ENCODE measurements at regions not wholly inside any gene's neighbourhood (a gene's known extent, or its start where the extent isn't known, plus 50 kb on each side); places are given as distances from the start of the nearest gene placed in this dataset.
"Not testable (repeated sequence)": the region's sequence is repeated elsewhere in the genome, so short reads cannot be mapped to it uniquely, and the experiment has no call there.

- Histone ChIP-seq H3K4me3 (ENCODE audit: low read length) (no peak overlapping the region), H3K27me3 (ENCODE audit: control insufficient read depth, insufficient read depth, low read length) (no peaks in the 10 kb centered on the region), H3K4me1 (ENCODE audit: control insufficient read depth, insufficient read depth, low read length) (no peaks in the 10 kb centered on the region), H3K36me3 (ENCODE audit: control insufficient read depth, insufficient read depth, low read length) (no peaks in the 10 kb centered on the region), H3K9ac (ENCODE audit: low read length) (no peak overlapping the region), H3K27ac (ENCODE audit: low read depth, low read length) (no peak overlapping the region)
These were observed 104.2 kb upstream of the BARHL2 start for GRCh38 chr1:90821152-90821787.

- no peak overlapping the region for H3K9ac ChIP-seq (ENCODE audit: low read length)
These were observed 103.6 kb upstream of the BARHL2 start for GRCh38 chr1:90820745-90821144.

GRCh38 chr1:90817399-90817798 lies 100.3 kb upstream of the BARHL2 start:
- Histone ChIP-seq H3K4me3 (ENCODE audit: low read length) (no peak overlapping the region), H3K9ac (ENCODE audit: low read length) (no peak overlapping the region), H3K27ac (ENCODE audit: low read depth, low read length) (no peak overlapping the region), H3K27me3 (ENCODE audit: control insufficient read depth, insufficient read depth, low read length) (no peaks in the 10 kb centered on the region), H3K4me1 (ENCODE audit: control insufficient read depth, insufficient read depth, low read length) (no peaks in the 10 kb centered on the region), H3K36me3 (ENCODE audit: control insufficient read depth, insufficient read depth, low read length) (no peaks in the 10 kb centered on the region)

More at GRCh38 chr1:90820745-90821144, 103.6 kb upstream of the BARHL2 start:
- no peaks in the 10 kb centered on the region for H3K27me3 ChIP-seq (ENCODE audit: control insufficient read depth, insufficient read depth, low read length)
- H3K4me1 ChIP-seq (ENCODE audit: control insufficient read depth, insufficient read depth, low read length), result no peaks in the 10 kb centered on the region
- no peak overlapping the region for H3K4me3 ChIP-seq (ENCODE audit: low read length)
- no peaks in the 10 kb centered on the region for H3K36me3 ChIP-seq (ENCODE audit: control insufficient read depth, insufficient read depth, low read length)
- no peak overlapping the region for H3K27ac ChIP-seq (ENCODE audit: low read depth, low read length)

GRCh38 chr1:90812237-90812636 lies 95.1 kb upstream of the BARHL2 start:
- H3K4me3 ChIP-seq (ENCODE audit: low read length); H3K27me3 ChIP-seq (ENCODE audit: control insufficient read depth, insufficient read depth, low read length); H3K27ac ChIP-seq (ENCODE audit: low read depth, low read length): not testable (repeated sequence)

GRCh38 chr1:90811444-90811950 lies 94.4 kb upstream of the BARHL2 start:
- not testable (repeated sequence) for H3K9ac ChIP-seq (ENCODE audit: low read length); H3K4me3 ChIP-seq (ENCODE audit: low read length); H3K36me3 ChIP-seq (ENCODE audit: control insufficient read depth, insufficient read depth, low read length); H3K4me1 ChIP-seq (ENCODE audit: control insufficient read depth, insufficient read depth, low read length); H3K27ac ChIP-seq (ENCODE audit: low read depth, low read length); H3K27me3 ChIP-seq (ENCODE audit: control insufficient read depth, insufficient read depth, low read length)

More at GRCh38 chr1:90812237-90812636, 95.1 kb upstream of the BARHL2 start:
- not testable (repeated sequence) for H3K4me1 ChIP-seq (ENCODE audit: control insufficient read depth, insufficient read depth, low read length); H3K36me3 ChIP-seq (ENCODE audit: control insufficient read depth, insufficient read depth, low read length); H3K9ac ChIP-seq (ENCODE audit: low read length)

GRCh38 chr1:90810681-90811080 lies 93.6 kb upstream of the BARHL2 start:
- no peak overlapping the region for H3K27ac ChIP-seq (ENCODE audit: low read depth, low read length)
- no peak overlapping the region for H3K4me3 ChIP-seq (ENCODE audit: low read length)
- H3K4me1 ChIP-seq (ENCODE audit: control insufficient read depth, insufficient read depth, low read length), result no peaks in the 10 kb centered on the region
- H3K36me3 ChIP-seq (ENCODE audit: control insufficient read depth, insufficient read depth, low read length), result no peaks in the 10 kb centered on the region
- no peaks in the 10 kb centered on the region for H3K27me3 ChIP-seq (ENCODE audit: control insufficient read depth, insufficient read depth, low read length)
- H3K9ac ChIP-seq (ENCODE audit: low read length), result no peak overlapping the region

- Histone ChIP-seq H3K36me3 (ENCODE audit: control insufficient read depth, insufficient read depth, low read length) (no peaks in the 10 kb centered on the region), H3K9ac (ENCODE audit: low read length) (no peak overlapping the region), H3K27ac (ENCODE audit: low read depth, low read length) (no peak overlapping the region), H3K4me1 (ENCODE audit: control insufficient read depth, insufficient read depth, low read length) (no peaks in the 10 kb centered on the region), H3K4me3 (ENCODE audit: low read length) (no peak overlapping the region), H3K27me3 (ENCODE audit: control insufficient read depth, insufficient read depth, low read length) (no peaks in the 10 kb centered on the region)
These were observed 92.9 kb upstream of the BARHL2 start for GRCh38 chr1:90809996-90810395.

GRCh38 chr1:90809093-90809492 lies 92.0 kb upstream of the BARHL2 start:
- no peaks in the 10 kb centered on the region for H3K36me3 ChIP-seq (ENCODE audit: control insufficient read depth, insufficient read depth, low read length)
- no peaks in the 10 kb centered on the region for H3K4me1 ChIP-seq (ENCODE audit: control insufficient read depth, insufficient read depth, low read length)
- H3K4me3 ChIP-seq (ENCODE audit: low read length), result no peak overlapping the region
- H3K27me3 ChIP-seq (ENCODE audit: control insufficient read depth, insufficient read depth, low read length), result no peaks in the 10 kb centered on the region
- no peak overlapping the region for H3K9ac ChIP-seq (ENCODE audit: low read length)
- no peak overlapping the region for H3K27ac ChIP-seq (ENCODE audit: low read depth, low read length)

GRCh38 chr1:90807329-90807728 lies 90.2 kb upstream of the BARHL2 start:
- Histone ChIP-seq H3K36me3 (ENCODE audit: control insufficient read depth, insufficient read depth, low read length) (no peaks in the 10 kb centered on the region), H3K27ac (ENCODE audit: low read depth, low read length) (no peak overlapping the region), H3K9ac (ENCODE audit: low read length) (no peak overlapping the region), H3K4me1 (ENCODE audit: control insufficient read depth, insufficient read depth, low read length) (no peaks in the 10 kb centered on the region), H3K4me3 (ENCODE audit: low read length) (no peak overlapping the region), H3K27me3 (ENCODE audit: control insufficient read depth, insufficient read depth, low read length) (no peaks in the 10 kb centered on the region)

- Histone ChIP-seq H3K36me3 (ENCODE audit: control insufficient read depth, insufficient read depth, low read length) (no peaks in the 10 kb centered on the region), H3K27ac (ENCODE audit: low read depth, low read length) (no peak overlapping the region), H3K4me3 (ENCODE audit: low read length) (no peak overlapping the region), H3K4me1 (ENCODE audit: control insufficient read depth, insufficient read depth, low read length) (no peaks in the 10 kb centered on the region), H3K27me3 (ENCODE audit: control insufficient read depth, insufficient read depth, low read length) (no peaks in the 10 kb centered on the region), H3K9ac (ENCODE audit: low read length) (no peak overlapping the region)
These were observed 85.5 kb upstream of the BARHL2 start for GRCh38 chr1:90802622-90803021.

GRCh38 chr1:90800012-90800717 lies 83.1 kb upstream of the BARHL2 start:
- Histone ChIP-seq H3K9ac (ENCODE audit: low read length) (no peak overlapping the region), H3K27me3 (ENCODE audit: control insufficient read depth, insufficient read depth, low read length) (no peaks in the 10 kb centered on the region), H3K4me1 (ENCODE audit: control insufficient read depth, insufficient read depth, low read length) (no peaks in the 10 kb centered on the region), H3K4me3 (ENCODE audit: low read length) (no peak overlapping the region), H3K36me3 (ENCODE audit: control insufficient read depth, insufficient read depth, low read length) (no peaks in the 10 kb centered on the region), H3K27ac (ENCODE audit: low read depth, low read length) (no peak overlapping the region)

GRCh38 chr1:90799326-90799725 lies 82.2 kb upstream of the BARHL2 start:
- no peaks in the 10 kb centered on the region for H3K4me1 ChIP-seq (ENCODE audit: control insufficient read depth, insufficient read depth, low read length)
- no peak overlapping the region for H3K27ac ChIP-seq (ENCODE audit: low read depth, low read length)
- no peaks in the 10 kb centered on the region for H3K27me3 ChIP-seq (ENCODE audit: control insufficient read depth, insufficient read depth, low read length)
- H3K36me3 ChIP-seq (ENCODE audit: control insufficient read depth, insufficient read depth, low read length), result no peaks in the 10 kb centered on the region
- no peak overlapping the region for H3K9ac ChIP-seq (ENCODE audit: low read length)
- H3K4me3 ChIP-seq (ENCODE audit: low read length), result no peak overlapping the region

GRCh38 chr1:90798883-90799282 lies 81.8 kb upstream of the BARHL2 start:
- H3K9ac ChIP-seq (ENCODE audit: low read length), result no peak overlapping the region
- no peak overlapping the region for H3K27ac ChIP-seq (ENCODE audit: low read depth, low read length)
- no peaks in the 10 kb centered on the region for H3K36me3 ChIP-seq (ENCODE audit: control insufficient read depth, insufficient read depth, low read length)
- no peak overlapping the region for H3K4me3 ChIP-seq (ENCODE audit: low read length)
- no peaks in the 10 kb centered on the region for H3K4me1 ChIP-seq (ENCODE audit: control insufficient read depth, insufficient read depth, low read length)
- no peaks in the 10 kb centered on the region for H3K27me3 ChIP-seq (ENCODE audit: control insufficient read depth, insufficient read depth, low read length)
